ENCODE measurements at regions not wholly inside any gene's neighbourhood (a gene's known extent, or its start where the extent isn't known, plus 50 kb on each side); places are given as distances from the start of the nearest gene placed in this dataset.

DNA sequence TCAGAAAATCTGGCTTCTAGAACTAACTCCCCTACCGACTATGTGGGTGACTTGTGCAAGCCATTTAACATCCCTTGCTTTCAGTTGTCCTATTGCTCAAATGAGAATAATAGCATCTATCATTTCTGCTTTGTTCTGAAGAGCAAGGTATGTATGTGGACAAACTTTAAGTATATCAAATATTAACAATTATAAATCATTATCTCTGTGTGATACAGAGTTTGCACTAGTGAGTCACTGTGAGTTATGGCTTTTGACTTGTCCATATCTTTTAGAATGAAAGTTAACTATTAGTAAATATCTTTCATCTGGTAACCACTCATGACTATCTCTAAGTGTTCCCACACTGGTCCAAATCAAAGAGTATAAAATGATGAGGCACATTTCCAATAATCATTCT lies 812.9 kb upstream of the ADGRL2 start:
- no peak for TF ChIP-seq RAD21 (IDR thresholded peaks at IDR 0.05 in 1 of 2, conservative IDR thresholded peaks at IDR 0.05 in 1 of 2; ENCODE audit: low read depth in 2 of 2, low read length in 2 of 2)
- TF ChIP-seq SUZ12 (IDR thresholded peaks at IDR 0.05; ENCODE audit: low read length), result no peak
- TF ChIP-seq SIRT6 (IDR thresholded peaks at IDR 0.05; ENCODE audit: low read length), result no peak
- no peak for TF ChIP-seq SP1 (IDR thresholded peaks at IDR 0.05; ENCODE audit: low read depth, low read length)
- TF ChIP-seq, protein P1, sequence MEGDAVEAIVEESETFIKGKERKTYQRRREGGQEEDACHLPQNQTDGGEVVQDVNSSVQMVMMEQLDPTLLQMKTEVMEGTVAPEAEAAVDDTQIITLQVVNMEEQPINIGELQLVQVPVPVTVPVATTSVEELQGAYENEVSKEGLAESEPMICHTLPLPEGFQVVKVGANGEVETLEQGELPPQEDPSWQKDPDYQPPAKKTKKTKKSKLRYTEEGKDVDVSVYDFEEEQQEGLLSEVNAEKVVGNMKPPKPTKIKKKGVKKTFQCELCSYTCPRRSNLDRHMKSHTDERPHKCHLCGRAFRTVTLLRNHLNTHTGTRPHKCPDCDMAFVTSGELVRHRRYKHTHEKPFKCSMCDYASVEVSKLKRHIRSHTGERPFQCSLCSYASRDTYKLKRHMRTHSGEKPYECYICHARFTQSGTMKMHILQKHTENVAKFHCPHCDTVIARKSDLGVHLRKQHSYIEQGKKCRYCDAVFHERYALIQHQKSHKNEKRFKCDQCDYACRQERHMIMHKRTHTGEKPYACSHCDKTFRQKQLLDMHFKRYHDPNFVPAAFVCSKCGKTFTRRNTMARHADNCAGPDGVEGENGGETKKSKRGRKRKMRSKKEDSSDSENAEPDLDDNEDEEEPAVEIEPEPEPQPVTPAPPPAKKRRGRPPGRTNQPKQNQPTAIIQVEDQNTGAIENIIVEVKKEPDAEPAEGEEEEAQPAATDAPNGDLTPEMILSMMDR (IDR thresholded peaks at IDR 0.05; ENCODE audit: control extremely low read depth in 1 of 3, insufficient read depth in 1 of 3, low read depth in 1 of 3, low read length in 3 of 3), result no peak

Data from H1 (cell line).